Endothelial cell of umbilical vein (primary cell): ENCODE measurements at regions not wholly inside any gene's neighbourhood (a gene's known extent, or its start where the extent isn't known, plus 50 kb on each side); places are given as distances from the start of the nearest gene placed in this dataset.
"Not testable (repeated sequence)": the region's sequence is repeated elsewhere in the genome, so short reads cannot be mapped to it uniquely, and the experiment has no call there.

Source experiments
- CTCF ChIP-seq, 2 donors: IDR thresholded peaks; 1 replicate in 1 of 2; 2 replicates in 1 of 2; pipeline ENCODE4 v1.5.1; 2011; ENCODE audit warnings: low read length in 2 of 2, mild to moderate bottlenecking in 2 of 2, moderate library complexity in 2 of 2, control low read depth in 1 of 2, inconsistent platforms in 1 of 2, low read depth in 1 of 2; ENCODE audit not compliant: insufficient read depth in 1 of 2; ENCODE audit errors: extremely low read depth in 1 of 2
- POLR2A ChIP-seq: IDR thresholded peaks from 2 replicates; pipeline ENCODE4 v1.6.1; 2012; ENCODE audit warnings: low read depth, mild to moderate bottlenecking, control low read depth, low read length
- POLR2AphosphoS5 ChIP-seq: IDR thresholded peaks from 2 replicates; pipeline ENCODE4 v1.6.1; 2012; ENCODE audit warnings: low read depth, mild to moderate bottlenecking, control low read depth, low read length, moderate library complexity; ENCODE audit not compliant: insufficient read depth

GRCh38 chr3:94377863-94378262, 315.0 kb downstream of the NSUN3 start:
- not testable (repeated sequence) for TF ChIP-seq CTCF (IDR thresholded peaks at IDR 0.05; ENCODE audit: extremely low read depth in 1 of 2, insufficient read depth in 1 of 2, low read depth in 1 of 2, low read length in 2 of 2); POLR2AphosphoS5; POLR2A
